ENCODE measurements at regions not wholly inside any gene's neighbourhood (a gene's known extent, or its start where the extent isn't known, plus 50 kb on each side); places are given as distances from the start of the nearest gene placed in this dataset.

DNA sequence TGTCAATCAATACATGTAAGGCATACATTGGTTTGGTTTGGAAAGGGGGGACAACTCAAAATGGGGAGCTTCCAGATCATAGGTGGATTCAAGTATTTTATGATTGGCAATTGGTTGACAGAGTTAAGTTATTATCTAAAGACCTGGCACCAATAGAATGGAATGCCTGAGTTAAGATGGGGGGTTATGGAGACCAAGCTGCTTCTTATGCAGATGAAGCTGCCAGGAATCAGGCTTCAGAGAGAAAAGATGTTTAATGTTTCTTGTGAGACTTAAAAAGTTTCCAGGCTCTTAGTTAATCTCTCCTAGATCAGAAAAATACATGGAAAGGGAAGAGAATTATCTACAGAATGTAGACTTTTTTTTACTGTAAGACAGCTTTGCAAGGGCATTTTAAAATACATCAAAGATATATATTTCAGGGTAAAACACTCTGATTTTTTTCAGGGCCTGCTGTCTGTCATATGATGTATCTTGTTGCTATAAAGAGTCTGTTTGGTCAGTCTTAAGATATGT is 1343.2 kb upstream of the LRRTM1 start:
- ATAC-seq = no peak
- H3K36me3 ChIP-seq (ENCODE audit: control insufficient read depth, insufficient read depth, low read length) = no peaks in the 10 kb centered on the region
- no peaks in the 10 kb centered on the region for H3K4me1 Mint-ChIP-seq
- TF ChIP-seq, protein P1, sequence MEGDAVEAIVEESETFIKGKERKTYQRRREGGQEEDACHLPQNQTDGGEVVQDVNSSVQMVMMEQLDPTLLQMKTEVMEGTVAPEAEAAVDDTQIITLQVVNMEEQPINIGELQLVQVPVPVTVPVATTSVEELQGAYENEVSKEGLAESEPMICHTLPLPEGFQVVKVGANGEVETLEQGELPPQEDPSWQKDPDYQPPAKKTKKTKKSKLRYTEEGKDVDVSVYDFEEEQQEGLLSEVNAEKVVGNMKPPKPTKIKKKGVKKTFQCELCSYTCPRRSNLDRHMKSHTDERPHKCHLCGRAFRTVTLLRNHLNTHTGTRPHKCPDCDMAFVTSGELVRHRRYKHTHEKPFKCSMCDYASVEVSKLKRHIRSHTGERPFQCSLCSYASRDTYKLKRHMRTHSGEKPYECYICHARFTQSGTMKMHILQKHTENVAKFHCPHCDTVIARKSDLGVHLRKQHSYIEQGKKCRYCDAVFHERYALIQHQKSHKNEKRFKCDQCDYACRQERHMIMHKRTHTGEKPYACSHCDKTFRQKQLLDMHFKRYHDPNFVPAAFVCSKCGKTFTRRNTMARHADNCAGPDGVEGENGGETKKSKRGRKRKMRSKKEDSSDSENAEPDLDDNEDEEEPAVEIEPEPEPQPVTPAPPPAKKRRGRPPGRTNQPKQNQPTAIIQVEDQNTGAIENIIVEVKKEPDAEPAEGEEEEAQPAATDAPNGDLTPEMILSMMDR (IDR thresholded peaks at IDR 0.05) = no peak
- DNase-seq = no peak
- H3K9me3 ChIP-seq (ENCODE audit: control insufficient read depth, insufficient read depth, low read length) = no peaks in the 10 kb centered on the region
- H3K4me3 ChIP-seq (ENCODE audit: low read length) = no peak overlapping the region
- no peaks in the 10 kb centered on the region for H3K27me3 Mint-ChIP-seq (ENCODE audit: low read depth in 2 of 2)
- no peak overlapping the region for H3K27ac ChIP-seq (ENCODE audit: low read length)
- H3K4me3 Mint-ChIP-seq = no peak overlapping the region
- intact Hi-C loops (cut with micrococcal nuclease) = no loop called here
- no peaks in the 10 kb centered on the region for H3K27me3 ChIP-seq (ENCODE audit: control insufficient read depth, insufficient read depth, low read length)
- H3K9me3 Mint-ChIP-seq = peaks cover 24 to 25% of the 10 kb centered on the region in 2 donors
- no peaks in the 10 kb centered on the region for H3K36me3 Mint-ChIP-seq
- no peaks in the 10 kb centered on the region for H3K4me1 ChIP-seq (ENCODE audit: control insufficient read depth, insufficient read depth, low read length)
- no peak overlapping the region for H3K27ac Mint-ChIP-seq

DNA sequence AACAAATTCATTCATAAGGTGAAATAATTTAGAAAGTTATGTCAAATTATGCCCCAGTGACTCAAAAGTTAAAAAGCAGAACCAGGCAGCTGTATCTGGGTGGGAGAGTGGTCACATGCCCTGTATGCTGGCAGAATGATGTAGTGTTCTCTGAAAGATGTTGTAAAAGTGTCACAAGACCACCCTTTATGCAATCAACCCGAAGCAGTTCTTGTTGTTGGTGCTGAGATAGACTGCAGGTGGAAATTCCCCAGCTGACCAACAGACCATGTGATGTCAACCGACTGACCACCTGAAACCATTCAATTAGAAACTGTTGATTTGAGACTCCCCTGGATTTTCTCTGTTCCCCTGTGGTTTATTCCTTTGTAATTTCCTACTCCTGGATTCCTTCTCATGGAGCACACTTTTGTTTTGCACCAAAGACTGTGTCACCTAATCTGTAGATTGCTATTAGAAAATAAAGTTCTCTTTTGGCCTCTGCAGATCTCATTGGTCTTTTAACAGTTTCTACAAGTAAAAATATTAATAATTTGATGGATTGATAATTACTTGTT is 1341.3 kb upstream of the LRRTM1 start:
- no peak overlapping the region for H3K27ac Mint-ChIP-seq

DNA sequence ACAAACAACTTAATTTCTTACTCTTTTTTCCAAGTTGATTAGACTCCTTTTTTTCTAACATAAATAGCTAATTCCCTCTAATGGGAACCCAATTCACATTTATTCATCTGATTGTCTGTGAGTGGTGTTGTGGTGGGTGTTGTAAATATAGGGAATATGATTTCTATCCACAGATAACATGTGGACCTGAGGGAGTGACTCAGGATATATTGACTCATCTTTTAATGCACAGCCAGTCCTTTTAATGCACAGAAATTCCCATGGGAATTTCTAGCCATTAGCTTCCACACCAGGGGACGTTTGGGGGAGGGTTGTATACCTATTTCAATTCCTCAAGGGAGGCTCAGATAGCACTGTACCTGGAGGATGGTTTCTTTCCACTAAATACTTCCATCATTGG is 1339.6 kb upstream of the LRRTM1 start:
- DNase-seq (no peak), ATAC-seq (no peak)
- TF ChIP-seq, protein P1 (IDR thresholded peaks at IDR 0.05) = no peak
- WGBS (ENCODE audit: insufficient coverage) = no CpG with 5 or more reads among the region's 1 CpG
- Mint-ChIP-seq H3K4me3 (no peak overlapping the region), H3K4me1 (no peaks in the 10 kb centered on the region), H3K9me3 (peaks cover 16 to 24% of the 10 kb centered on the region in 2 donors), H3K27ac (no peak overlapping the region), H3K27me3 (ENCODE audit: low read depth in 2 of 2) (no peaks in the 10 kb centered on the region), H3K36me3 (no peaks in the 10 kb centered on the region)
- Histone ChIP-seq H3K27ac (ENCODE audit: low read length) (no peak overlapping the region), H3K36me3 (ENCODE audit: control insufficient read depth, insufficient read depth, low read length) (no peaks in the 10 kb centered on the region), H3K4me3 (ENCODE audit: low read length) (no peak overlapping the region), H3K27me3 (ENCODE audit: control insufficient read depth, insufficient read depth, low read length) (no peaks in the 10 kb centered on the region), H3K9me3 (ENCODE audit: control insufficient read depth, insufficient read depth, low read length) (no peaks in the 10 kb centered on the region), H3K4me1 (ENCODE audit: control insufficient read depth, insufficient read depth, low read length) (no peaks in the 10 kb centered on the region)
- intact Hi-C loops (cut with micrococcal nuclease) = no loop called here

More for the DNA sequence above, 1341.3 kb upstream of the LRRTM1 start:
- ATAC-seq (no peak), DNase-seq (no peak)
- H3K27ac ChIP-seq (ENCODE audit: low read length) = no peak overlapping the region
- H3K27me3 ChIP-seq (ENCODE audit: control insufficient read depth, insufficient read depth, low read length) = no peaks in the 10 kb centered on the region
- no peaks in the 10 kb centered on the region for H3K4me1 ChIP-seq (ENCODE audit: control insufficient read depth, insufficient read depth, low read length)
- H3K36me3 ChIP-seq (ENCODE audit: control insufficient read depth, insufficient read depth, low read length) = no peaks in the 10 kb centered on the region
- H3K9me3 ChIP-seq (ENCODE audit: control insufficient read depth, insufficient read depth, low read length) = no peaks in the 10 kb centered on the region
- Mint-ChIP-seq H3K9me3 (peaks cover 16 to 24% of the 10 kb centered on the region in 2 donors), H3K36me3 (no peaks in the 10 kb centered on the region), H3K4me1 (no peaks in the 10 kb centered on the region), H3K27me3 (ENCODE audit: low read depth in 2 of 2) (no peaks in the 10 kb centered on the region), H3K4me3 (no peak overlapping the region)
- H3K4me3 ChIP-seq (ENCODE audit: low read length) = no peak overlapping the region
- 3% methylated on average over 2 of the region's 2 CpGs for WGBS (ENCODE audit: insufficient coverage)
- intact Hi-C loops (cut with micrococcal nuclease) = no loop called here
- TF ChIP-seq, protein P1 (IDR thresholded peaks at IDR 0.05) = no peak

DNA sequence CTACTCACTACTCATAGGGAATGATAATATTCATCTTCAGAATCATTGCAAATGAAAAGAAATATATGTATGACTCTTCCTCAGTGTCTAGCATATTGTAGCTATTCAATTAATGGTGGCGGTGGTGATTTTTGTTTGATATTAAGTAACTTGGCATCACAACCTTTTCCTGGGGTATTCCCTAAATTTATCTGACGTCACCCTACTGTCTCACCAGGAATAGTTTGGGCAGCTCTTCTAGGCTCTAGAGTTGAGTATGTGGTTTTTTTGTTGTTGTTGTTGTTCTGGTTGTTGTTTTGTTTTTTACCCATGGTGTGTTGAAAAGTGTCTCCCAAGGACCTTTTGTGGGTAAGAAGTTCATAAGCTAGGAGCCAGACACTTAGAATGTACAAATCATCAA is 1320.3 kb upstream of the LRRTM1 start:
- TF ChIP-seq, protein P1 (IDR thresholded peaks at IDR 0.05) = no peak
- H3K27ac Mint-ChIP-seq = no peak overlapping the region
- no peaks in the 10 kb centered on the region for H3K9me3 ChIP-seq (ENCODE audit: control insufficient read depth, insufficient read depth, low read length)

More for the DNA sequence above, 1320.3 kb upstream of the LRRTM1 start:
- H3K4me3 ChIP-seq (ENCODE audit: low read length) = no peak overlapping the region
- Mint-ChIP-seq H3K9me3 (peaks cover 25 to 34% of the 10 kb centered on the region in 2 donors), H3K36me3 (peaks cover 11% of the 10 kb centered on the region), H3K4me1 (no peaks in the 10 kb centered on the region), H3K4me3 (no peak overlapping the region), H3K27me3 (ENCODE audit: low read depth in 2 of 2) (no peaks in the 10 kb centered on the region)
- no peak for DNase-seq
- no peak overlapping the region for H3K27ac ChIP-seq (ENCODE audit: low read length)
- H3K36me3 ChIP-seq (ENCODE audit: control insufficient read depth, insufficient read depth, low read length) = no peaks in the 10 kb centered on the region
- no CpG with 5 or more reads among the region's 2 CpGs for WGBS (ENCODE audit: insufficient coverage)
- ATAC-seq = no peak
- intact Hi-C loops (cut with micrococcal nuclease) = no loop called here
- no peaks in the 10 kb centered on the region for H3K4me1 ChIP-seq (ENCODE audit: control insufficient read depth, insufficient read depth, low read length)
- H3K27me3 ChIP-seq (ENCODE audit: control insufficient read depth, insufficient read depth, low read length) = no peaks in the 10 kb centered on the region

Measured in natural killer cell (primary cell).